ENCODE measurements at regions not wholly inside any gene's neighbourhood (a gene's known extent, or its start where the extent isn't known, plus 50 kb on each side); places are given as distances from the start of the nearest gene placed in this dataset.

GRCh38 chr11:37509506-37509905 lies 911.5 kb upstream of the RAG2 start:
- H3K27ac Mint-ChIP-seq = no peak overlapping the region
- H3K9me3 ChIP-seq (ENCODE audit: control insufficient read depth in 2 of 2, low read length in 2 of 2) = peaks cover 0 to 5% of the 10 kb centered on the region in 2 experiments
- peaks cover 0 to 33% (median 13%) of the 10 kb centered on the region in 7 donors for H3K9me3 Mint-ChIP-seq
- no peak overlapping the region for H3K27ac ChIP-seq (ENCODE audit: insufficient read depth, low read length, poor library complexity, severe bottlenecking)
- no peaks in the 10 kb centered on the region for H3K4me1 ChIP-seq (ENCODE audit: control insufficient read depth, insufficient read depth, low read length, poor library complexity, severe bottlenecking)
- no peaks in the 10 kb centered on the region for H3K4me1 Mint-ChIP-seq
- no peak overlapping the region for H3K4me3 Mint-ChIP-seq
- H3K4me3 ChIP-seq (ENCODE audit: low read depth, low read length) = no peak overlapping the region
- H3K36me3 ChIP-seq (ENCODE audit: control insufficient read depth, insufficient read depth, low read length) = no peaks in the 10 kb centered on the region
- no peaks in the 10 kb centered on the region for H3K27me3 ChIP-seq (ENCODE audit: control insufficient read depth, insufficient read depth, low read length)
- ATAC-seq (ENCODE audit: low read depth in 2 of 2) (no peak), DNase-seq (no peak)
- no peaks in the 10 kb centered on the region for H3K36me3 Mint-ChIP-seq
- no peaks in the 10 kb centered on the region for H3K27me3 Mint-ChIP-seq

- H3K4me1 ChIP-seq (ENCODE audit: control insufficient read depth, insufficient read depth, low read length, poor library complexity, severe bottlenecking) = no peaks in the 10 kb centered on the region
- H3K27me3 ChIP-seq (ENCODE audit: control insufficient read depth, insufficient read depth, low read length) = no peaks in the 10 kb centered on the region
- no peak overlapping the region for H3K27ac ChIP-seq (ENCODE audit: insufficient read depth, low read length, poor library complexity, severe bottlenecking)
- no peak for DNase-seq
- no peak overlapping the region for H3K4me3 Mint-ChIP-seq
- no peak overlapping the region for H3K27ac Mint-ChIP-seq
- no peaks in the 10 kb centered on the region for H3K4me1 Mint-ChIP-seq
- peaks cover 0 to 34% (median 16%) of the 10 kb centered on the region in 7 donors for H3K9me3 Mint-ChIP-seq
- H3K36me3 Mint-ChIP-seq = no peaks in the 10 kb centered on the region
- ATAC-seq (ENCODE audit: low read depth in 2 of 2) = no peak
- H3K36me3 ChIP-seq (ENCODE audit: control insufficient read depth, insufficient read depth, low read length) = no peaks in the 10 kb centered on the region
- peaks cover 2 to 5% of the 10 kb centered on the region in 2 experiments for H3K9me3 ChIP-seq (ENCODE audit: control insufficient read depth in 2 of 2, low read length in 2 of 2)
- no peak overlapping the region for H3K4me3 ChIP-seq (ENCODE audit: low read depth, low read length)
- H3K27me3 Mint-ChIP-seq = no peaks in the 10 kb centered on the region
Measured at GRCh38 chr11:37506531-37506930, 908.5 kb upstream of the RAG2 start.

GRCh38 chr11:37505406-37505805 lies 907.4 kb upstream of the RAG2 start:
- Mint-ChIP-seq H3K36me3 (no peaks in the 10 kb centered on the region), H3K4me1 (no peaks in the 10 kb centered on the region), H3K27ac (no peak overlapping the region), H3K9me3 (peaks cover 0 to 31% (median 14%) of the 10 kb centered on the region in 7 donors), H3K4me3 (no peak overlapping the region), H3K27me3 (no peaks in the 10 kb centered on the region)
- DNase-seq = no peak
- no peak overlapping the region for H3K27ac ChIP-seq (ENCODE audit: insufficient read depth, low read length, poor library complexity, severe bottlenecking)
- ATAC-seq (ENCODE audit: low read depth in 2 of 2) = no peak
- H3K4me1 ChIP-seq (ENCODE audit: control insufficient read depth, insufficient read depth, low read length, poor library complexity, severe bottlenecking) = no peaks in the 10 kb centered on the region
- H3K36me3 ChIP-seq (ENCODE audit: control insufficient read depth, insufficient read depth, low read length) = no peaks in the 10 kb centered on the region
- peaks cover 2 to 5% of the 10 kb centered on the region in 2 experiments for H3K9me3 ChIP-seq (ENCODE audit: control insufficient read depth in 2 of 2, low read length in 2 of 2)
- no peaks in the 10 kb centered on the region for H3K27me3 ChIP-seq (ENCODE audit: control insufficient read depth, insufficient read depth, low read length)
- no peak overlapping the region for H3K4me3 ChIP-seq (ENCODE audit: low read depth, low read length)

GRCh38 chr11:37504921-37505320 lies 906.9 kb upstream of the RAG2 start:
- no peak for ATAC-seq (ENCODE audit: low read depth in 2 of 2)
- no peaks in the 10 kb centered on the region for H3K4me1 Mint-ChIP-seq
- no peak overlapping the region for H3K4me3 Mint-ChIP-seq

GRCh38 chr11:37504060-37504611 lies 906.1 kb upstream of the RAG2 start:
- H3K36me3 ChIP-seq (ENCODE audit: control insufficient read depth, insufficient read depth, low read length) = no peaks in the 10 kb centered on the region
- no peaks in the 10 kb centered on the region for H3K36me3 Mint-ChIP-seq
- H3K9me3 ChIP-seq (ENCODE audit: control insufficient read depth in 2 of 2, low read length in 2 of 2) = peaks cover 2 to 5% of the 10 kb centered on the region in 2 experiments
- no peak for DNase-seq
- H3K27ac Mint-ChIP-seq = no peak overlapping the region
- H3K4me1 ChIP-seq (ENCODE audit: control insufficient read depth, insufficient read depth, low read length, poor library complexity, severe bottlenecking) = no peaks in the 10 kb centered on the region
- no peaks in the 10 kb centered on the region for H3K27me3 ChIP-seq (ENCODE audit: control insufficient read depth, insufficient read depth, low read length)
- no peak overlapping the region for H3K4me3 ChIP-seq (ENCODE audit: low read depth, low read length)
- no peaks in the 10 kb centered on the region for H3K27me3 Mint-ChIP-seq
- no peak overlapping the region for H3K27ac ChIP-seq (ENCODE audit: insufficient read depth, low read length, poor library complexity, severe bottlenecking)
- no peak for ATAC-seq (ENCODE audit: low read depth in 2 of 2)
- no peaks in the 10 kb centered on the region for H3K4me1 Mint-ChIP-seq
- peaks cover 0 to 36% (median 14%) of the 10 kb centered on the region in 7 donors for H3K9me3 Mint-ChIP-seq
- no peak overlapping the region for H3K4me3 Mint-ChIP-seq

More at GRCh38 chr11:37504921-37505320, 906.9 kb upstream of the RAG2 start:
- DNase-seq = no peak
- Histone ChIP-seq H3K27ac (ENCODE audit: insufficient read depth, low read length, poor library complexity, severe bottlenecking) (no peak overlapping the region), H3K9me3 (ENCODE audit: control insufficient read depth in 2 of 2, low read length in 2 of 2) (peaks cover 2 to 5% of the 10 kb centered on the region in 2 experiments), H3K36me3 (ENCODE audit: control insufficient read depth, insufficient read depth, low read length) (no peaks in the 10 kb centered on the region), H3K4me3 (ENCODE audit: low read depth, low read length) (no peak overlapping the region), H3K4me1 (ENCODE audit: control insufficient read depth, insufficient read depth, low read length, poor library complexity, severe bottlenecking) (no peaks in the 10 kb centered on the region), H3K27me3 (ENCODE audit: control insufficient read depth, insufficient read depth, low read length) (no peaks in the 10 kb centered on the region)
- H3K36me3 Mint-ChIP-seq = no peaks in the 10 kb centered on the region
- peaks cover 0 to 35% (median 14%) of the 10 kb centered on the region in 7 donors for H3K9me3 Mint-ChIP-seq
- no peak overlapping the region for H3K27ac Mint-ChIP-seq
- H3K27me3 Mint-ChIP-seq = no peaks in the 10 kb centered on the region

GRCh38 chr11:37503411-37504059 lies 905.5 kb upstream of the RAG2 start:
- Mint-ChIP-seq H3K9me3 (peaks cover 0 to 36% (median 14%) of the 10 kb centered on the region in 7 donors), H3K4me3 (no peak overlapping the region), H3K27me3 (no peaks in the 10 kb centered on the region), H3K27ac (no peak overlapping the region), H3K36me3 (no peaks in the 10 kb centered on the region), H3K4me1 (no peaks in the 10 kb centered on the region)
- Histone ChIP-seq H3K27ac (ENCODE audit: insufficient read depth, low read length, poor library complexity, severe bottlenecking) (no peak overlapping the region), H3K36me3 (ENCODE audit: control insufficient read depth, insufficient read depth, low read length) (no peaks in the 10 kb centered on the region), H3K4me1 (ENCODE audit: control insufficient read depth, insufficient read depth, low read length, poor library complexity, severe bottlenecking) (no peaks in the 10 kb centered on the region), H3K9me3 (ENCODE audit: control insufficient read depth in 2 of 2, low read length in 2 of 2) (peaks cover 2 to 5% of the 10 kb centered on the region in 2 experiments), H3K4me3 (ENCODE audit: low read depth, low read length) (no peak overlapping the region), H3K27me3 (ENCODE audit: control insufficient read depth, insufficient read depth, low read length) (no peaks in the 10 kb centered on the region)
- no peak for ATAC-seq (ENCODE audit: low read depth in 2 of 2)
- DNase-seq = no peak

- Mint-ChIP-seq H3K9me3 (peaks cover 0 to 28% (median 12%) of the 10 kb centered on the region in 7 donors), H3K4me3 (no peak overlapping the region), H3K4me1 (no peaks in the 10 kb centered on the region), H3K27ac (no peak overlapping the region), H3K36me3 (no peaks in the 10 kb centered on the region), H3K27me3 (no peaks in the 10 kb centered on the region)
- no peak for DNase-seq
- H3K27me3 ChIP-seq (ENCODE audit: control insufficient read depth, insufficient read depth, low read length) = no peaks in the 10 kb centered on the region
- peaks cover 2 to 5% of the 10 kb centered on the region in 2 experiments for H3K9me3 ChIP-seq (ENCODE audit: control insufficient read depth in 2 of 2, low read length in 2 of 2)
- no peaks in the 10 kb centered on the region for H3K4me1 ChIP-seq (ENCODE audit: control insufficient read depth, insufficient read depth, low read length, poor library complexity, severe bottlenecking)
- ATAC-seq (ENCODE audit: low read depth in 2 of 2) = no peak
- no peak overlapping the region for H3K27ac ChIP-seq (ENCODE audit: insufficient read depth, low read length, poor library complexity, severe bottlenecking)
- no peak overlapping the region for H3K4me3 ChIP-seq (ENCODE audit: low read depth, low read length)
- no peaks in the 10 kb centered on the region for H3K36me3 ChIP-seq (ENCODE audit: control insufficient read depth, insufficient read depth, low read length)
Measured at GRCh38 chr11:37502202-37502601, 904.2 kb upstream of the RAG2 start.

- Histone ChIP-seq H3K4me1 (ENCODE audit: control insufficient read depth, insufficient read depth, low read length, poor library complexity, severe bottlenecking) (no peaks in the 10 kb centered on the region), H3K36me3 (ENCODE audit: control insufficient read depth, insufficient read depth, low read length) (no peaks in the 10 kb centered on the region), H3K27me3 (ENCODE audit: control insufficient read depth, insufficient read depth, low read length) (no peaks in the 10 kb centered on the region), H3K9me3 (ENCODE audit: control insufficient read depth in 2 of 2, low read length in 2 of 2) (peaks cover 1 to 2% of the 10 kb centered on the region in 2 experiments), H3K4me3 (ENCODE audit: low read depth, low read length) (no peak overlapping the region), H3K27ac (ENCODE audit: insufficient read depth, low read length, poor library complexity, severe bottlenecking) (no peak overlapping the region)
- Mint-ChIP-seq H3K27ac (no peak overlapping the region), H3K27me3 (no peaks in the 10 kb centered on the region), H3K4me1 (no peaks in the 10 kb centered on the region), H3K9me3 (peaks cover 0 to 26% (median 14%) of the 10 kb centered on the region in 7 donors), H3K4me3 (no peak overlapping the region), H3K36me3 (no peaks in the 10 kb centered on the region)
- DNase-seq (no peak), ATAC-seq (ENCODE audit: low read depth in 2 of 2) (no peak)
Measured at GRCh38 chr11:37500425-37500824, 902.4 kb upstream of the RAG2 start.
